HT-29 (cell line): ENCODE measurements at regions not wholly inside any gene's neighbourhood (a gene's known extent, or its start where the extent isn't known, plus 50 kb on each side); places are given as distances from the start of the nearest gene placed in this dataset.

Source experiments
- DNase-seq: peaks from one replicate; pipeline ENCODE4 v3.0.0-alpha.2; 2015; ENCODE audit warnings: low spot score

GRCh38 chr5:167764641-167765289, 526.7 kb upstream of the WWC1 start:
- DNase-seq = no peak

GRCh38 chr5:167765352-167765751, 526.1 kb upstream of the WWC1 start:
- DNase-seq = no peak

- DNase-seq = no peak
Observed at GRCh38 chr5:167766957-167767356, 524.5 kb upstream of the WWC1 start.

- DNase-seq = no peak
Observed at GRCh38 chr5:167767795-167768194, 523.6 kb upstream of the WWC1 start.

GRCh38 chr5:167769846-167770413, 521.5 kb upstream of the WWC1 start:
- DNase-seq = no peak

GRCh38 chr5:167770461-167770860, 521.0 kb upstream of the WWC1 start:
- no peak for DNase-seq

- no peak for DNase-seq
Observed at GRCh38 chr5:167771571-167771970, 519.9 kb upstream of the WWC1 start.

GRCh38 chr5:167773668-167774301, 517.7 kb upstream of the WWC1 start:
- no peak for DNase-seq

GRCh38 chr5:167777746-167778145, 513.7 kb upstream of the WWC1 start:
- DNase-seq = no peak

- DNase-seq = no peak
Observed at GRCh38 chr5:167778228-167778627, 513.2 kb upstream of the WWC1 start.

- DNase-seq = no peak
Observed at GRCh38 chr5:167779644-167780043, 511.8 kb upstream of the WWC1 start.

GRCh38 chr5:167780177-167780576, 511.3 kb upstream of the WWC1 start:
- no peak for DNase-seq

GRCh38 chr5:167783145-167783817, 508.2 kb upstream of the WWC1 start:
- no peak for DNase-seq

GRCh38 chr5:167785106-167785505, 506.3 kb upstream of the WWC1 start:
- no peak for DNase-seq

GRCh38 chr5:167785901-167786300, 505.5 kb upstream of the WWC1 start:
- no peak for DNase-seq

GRCh38 chr5:167786871-167787578, 504.4 kb upstream of the WWC1 start:
- DNase-seq = no peak

GRCh38 chr5:167790045-167790444, 501.4 kb upstream of the WWC1 start:
- no peak for DNase-seq

- no peak for DNase-seq
Observed at GRCh38 chr5:167790462-167791260, 500.8 kb upstream of the WWC1 start.

GRCh38 chr5:167792514-167792913, 498.9 kb upstream of the WWC1 start:
- no peak for DNase-seq

- no peak for DNase-seq
Observed at GRCh38 chr5:167793700-167794099, 497.7 kb upstream of the WWC1 start.

GRCh38 chr5:167794121-167794520, 497.3 kb upstream of the WWC1 start:
- no peak for DNase-seq
